ENCODE measurements at regions not wholly inside any gene's neighbourhood (a gene's known extent, or its start where the extent isn't known, plus 50 kb on each side); places are given as distances from the start of the nearest gene placed in this dataset.
A peak's percentile ranks its signal among the peaks of the same experiment; 100 is the strongest.

DNA sequence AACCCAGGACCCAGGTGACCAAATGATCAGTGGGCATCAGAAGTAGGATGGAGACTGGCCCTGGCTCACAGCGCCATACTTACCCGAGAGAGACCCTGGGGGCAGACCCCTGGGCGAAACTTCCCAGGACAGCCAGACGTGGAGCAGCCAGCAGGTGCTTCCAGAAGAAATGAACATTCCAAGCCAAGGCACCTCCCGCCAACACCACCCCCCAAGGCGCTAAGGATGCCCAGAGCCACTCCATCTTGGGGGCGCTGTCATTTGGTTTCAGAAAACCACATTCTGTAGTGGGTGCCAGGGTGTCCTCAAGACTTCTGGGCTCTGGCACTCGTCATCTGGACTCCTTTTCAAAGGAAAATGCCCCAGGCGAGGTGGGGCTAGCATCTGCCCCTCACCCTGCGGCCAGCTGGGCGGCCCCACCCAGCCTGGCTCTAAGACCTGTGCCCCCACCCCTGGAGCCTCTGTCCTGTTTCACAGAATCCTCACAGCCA is 98.8 kb downstream of the RIPK4 start:
- Histone ChIP-seq H2BK5ac (ENCODE audit: low read length) (no peak overlapping the region), H3K4me1 (ENCODE audit: control insufficient read depth in 2 of 2, insufficient read depth in 1 of 2, low read depth in 1 of 2, low read length in 2 of 2) (peaks cover 16 to 17% of the 10 kb centered on the region in 2 donors), H4K8ac (ENCODE audit: low read depth, low read length) (no peak overlapping the region), H2AK5ac (ENCODE audit: low read depth, low read length) (peak overlapping the region; percentile 41), H3K9ac (ENCODE audit: low read depth, low read length, poor library complexity) (no peak overlapping the region), H3K18ac (ENCODE audit: low read length) (peak overlapping the region; percentile 46), H2BK120ac (ENCODE audit: low read depth, low read length) (no peak overlapping the region), H4K91ac (ENCODE audit: low read depth, low read length, poor library complexity) (no peak overlapping the region), H3K14ac (ENCODE audit: low read length) (no peak overlapping the region), H3K4me3 (ENCODE audit: low read length in 2 of 2) (no peak overlapping the region), H2BK15ac (ENCODE audit: low read length) (peak overlapping the region; percentile 24), H2BK12ac (ENCODE audit: low read length) (peak overlapping the region; percentile 35), H3K27ac (replicated peaks; ENCODE audit: low read length) (no peak overlapping the region), H3K79me1 (ENCODE audit: low read depth, low read length) (no peaks in the 10 kb centered on the region), H3K9me3 (replicated peaks in 1 of 2; ENCODE audit: control insufficient read depth in 2 of 2, insufficient read depth in 1 of 2, low read depth in 1 of 2, low read length in 2 of 2) (no peaks in the 10 kb centered on the region), H3K4me2 (ENCODE audit: insufficient read depth, low read length, poor library complexity, severe bottlenecking) (no peak overlapping the region), H3K4ac (ENCODE audit: low read length) (no peak overlapping the region), H3K23ac (ENCODE audit: low read depth, low read length, poor library complexity) (peak overlapping the region; percentile 87), H3K36me3 (replicated peaks in 1 of 2; ENCODE audit: control insufficient read depth in 2 of 2, insufficient read depth in 2 of 2, low read length in 2 of 2) (no peaks in the 10 kb centered on the region), H2AFZ (ENCODE audit: low read length) (no peak overlapping the region), H3K27me3 (ENCODE audit: control insufficient read depth in 3 of 3, insufficient read depth in 3 of 3, low read depth in 1 of 3, low read length in 3 of 3) (no peaks in the 10 kb centered on the region)
- no CpG with 5 or more reads among the region's 11 CpGs for WGBS, 2 donors (ENCODE audit: extremely low coverage in 2 of 2, insufficient read length in 2 of 2, insufficient replicate concordance in 1 of 2)
- DNase-seq (ENCODE audit: low spot score) = no peak

DNA sequence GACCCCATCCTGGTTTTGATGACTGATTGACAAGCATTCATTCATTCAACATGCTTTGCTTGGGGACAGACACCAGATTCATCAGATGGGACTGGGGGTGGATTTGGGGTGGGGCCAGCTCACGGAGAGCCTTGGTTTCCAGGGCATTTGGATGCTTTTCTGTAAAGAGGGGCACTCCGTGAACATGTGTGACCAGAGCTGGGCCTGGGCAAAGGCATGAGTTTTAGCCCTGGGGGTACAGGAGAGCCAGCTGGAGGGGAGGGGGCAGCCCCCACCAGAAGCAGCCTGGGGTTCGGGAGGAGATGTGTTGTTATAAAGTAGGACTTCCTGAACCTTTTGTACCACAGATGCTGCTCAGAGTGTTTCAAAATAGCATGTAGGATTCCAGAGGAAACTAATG is 99.7 kb downstream of the RIPK4 start:
- Histone ChIP-seq H3K79me1 (ENCODE audit: low read depth, low read length) (no peaks in the 10 kb centered on the region), H3K4ac (ENCODE audit: low read length) (no peak overlapping the region), H2BK15ac (ENCODE audit: low read length) (no peak overlapping the region), H3K23ac (ENCODE audit: low read depth, low read length, poor library complexity) (no peak overlapping the region), H2BK12ac (ENCODE audit: low read length) (no peak overlapping the region), H3K9me3 (replicated peaks in 1 of 2; ENCODE audit: control insufficient read depth in 2 of 2, insufficient read depth in 1 of 2, low read depth in 1 of 2, low read length in 2 of 2) (no peaks in the 10 kb centered on the region), H2AFZ (ENCODE audit: low read length) (no peak overlapping the region), H3K14ac (ENCODE audit: low read length) (no peak overlapping the region), H3K9ac (ENCODE audit: low read depth, low read length, poor library complexity) (no peak overlapping the region), H4K91ac (ENCODE audit: low read depth, low read length, poor library complexity) (no peak overlapping the region), H2AK5ac (ENCODE audit: low read depth, low read length) (no peak overlapping the region), H3K36me3 (replicated peaks in 1 of 2; ENCODE audit: control insufficient read depth in 2 of 2, insufficient read depth in 2 of 2, low read length in 2 of 2) (no peaks in the 10 kb centered on the region), H3K4me3 (ENCODE audit: low read length in 2 of 2) (no peak overlapping the region), H2BK5ac (ENCODE audit: low read length) (no peak overlapping the region), H3K27me3 (ENCODE audit: control insufficient read depth in 3 of 3, insufficient read depth in 3 of 3, low read depth in 1 of 3, low read length in 3 of 3) (no peaks in the 10 kb centered on the region), H3K4me1 (ENCODE audit: control insufficient read depth in 2 of 2, insufficient read depth in 1 of 2, low read depth in 1 of 2, low read length in 2 of 2) (peaks cover 16 to 17% of the 10 kb centered on the region in 2 donors), H4K8ac (ENCODE audit: low read depth, low read length) (no peak overlapping the region), H2BK120ac (ENCODE audit: low read depth, low read length) (no peak overlapping the region), H3K18ac (ENCODE audit: low read length) (no peak overlapping the region), H3K4me2 (ENCODE audit: insufficient read depth, low read length, poor library complexity, severe bottlenecking) (no peak overlapping the region), H3K27ac (replicated peaks; ENCODE audit: low read length) (no peak overlapping the region)
- no CpG with 5 or more reads among the region's 3 CpGs for WGBS, 2 donors (ENCODE audit: extremely low coverage in 2 of 2, insufficient read length in 2 of 2, insufficient replicate concordance in 1 of 2)
- no peak for DNase-seq (ENCODE audit: low spot score)

DNA sequence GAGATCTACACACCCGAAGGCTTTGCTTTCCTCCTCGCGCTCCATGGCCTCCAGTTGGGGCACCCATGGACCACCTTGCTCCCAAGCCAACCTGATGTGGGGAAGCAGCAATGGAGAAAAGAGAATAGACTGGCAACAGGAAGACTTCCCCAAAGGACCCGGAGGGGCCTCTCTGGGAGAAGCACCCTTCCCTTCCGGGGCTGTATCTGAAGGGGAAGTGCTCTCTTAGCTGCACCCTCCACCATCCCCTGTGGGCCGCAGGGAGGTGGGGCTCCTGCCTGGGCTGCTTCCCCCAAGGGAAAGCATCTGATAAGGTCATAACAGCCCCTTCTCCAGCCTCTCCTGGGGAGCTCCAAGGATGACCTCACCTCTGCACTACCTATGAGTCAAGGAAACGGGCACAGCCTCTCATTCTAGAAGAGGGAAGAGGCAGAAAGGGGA is 100.2 kb downstream of the RIPK4 start:
- H3K27me3 ChIP-seq (ENCODE audit: control insufficient read depth in 3 of 3, insufficient read depth in 3 of 3, low read depth in 1 of 3, low read length in 3 of 3) = no peaks in the 10 kb centered on the region
- no peak overlapping the region for H3K27ac ChIP-seq (replicated peaks; ENCODE audit: low read length)
- no peak overlapping the region for H3K23ac ChIP-seq (ENCODE audit: low read depth, low read length, poor library complexity)
- H2AFZ ChIP-seq (ENCODE audit: low read length) = no peak overlapping the region
- no peak for DNase-seq (ENCODE audit: low spot score)
- H3K9ac ChIP-seq (ENCODE audit: low read depth, low read length, poor library complexity) = no peak overlapping the region
- no peak overlapping the region for H3K4ac ChIP-seq (ENCODE audit: low read length)
- no peak overlapping the region for H4K91ac ChIP-seq (ENCODE audit: low read depth, low read length, poor library complexity)
- no peak overlapping the region for H3K18ac ChIP-seq (ENCODE audit: low read length)
- no peak overlapping the region for H3K14ac ChIP-seq (ENCODE audit: low read length)
- WGBS, 2 donors (ENCODE audit: extremely low coverage in 2 of 2, insufficient read length in 2 of 2, insufficient replicate concordance in 1 of 2) = no CpG with 5 or more reads among the region's 7 CpGs
- peak overlapping the region; percentile 19 for H2BK5ac ChIP-seq (ENCODE audit: low read length)
- no peak overlapping the region for H3K4me2 ChIP-seq (ENCODE audit: insufficient read depth, low read length, poor library complexity, severe bottlenecking)
- peaks cover 16 to 17% of the 10 kb centered on the region in 2 donors for H3K4me1 ChIP-seq (ENCODE audit: control insufficient read depth in 2 of 2, insufficient read depth in 1 of 2, low read depth in 1 of 2, low read length in 2 of 2)
- H2BK15ac ChIP-seq (ENCODE audit: low read length) = peak overlapping the region; percentile 35
- no peak overlapping the region for H4K8ac ChIP-seq (ENCODE audit: low read depth, low read length)
- peak overlapping the region; percentile 43 for H2BK12ac ChIP-seq (ENCODE audit: low read length)
- no peaks in the 10 kb centered on the region for H3K79me1 ChIP-seq (ENCODE audit: low read depth, low read length)
- H3K36me3 ChIP-seq (replicated peaks in 1 of 2; ENCODE audit: control insufficient read depth in 2 of 2, insufficient read depth in 2 of 2, low read length in 2 of 2) = no peaks in the 10 kb centered on the region
- peak overlapping the region; percentile 76 for H2AK5ac ChIP-seq (ENCODE audit: low read depth, low read length)
- no peaks in the 10 kb centered on the region for H3K9me3 ChIP-seq (replicated peaks in 1 of 2; ENCODE audit: control insufficient read depth in 2 of 2, insufficient read depth in 1 of 2, low read depth in 1 of 2, low read length in 2 of 2)
- H3K4me3 ChIP-seq (ENCODE audit: low read length in 2 of 2) = no peak overlapping the region
- H2BK120ac ChIP-seq (ENCODE audit: low read depth, low read length) = no peak overlapping the region

DNA sequence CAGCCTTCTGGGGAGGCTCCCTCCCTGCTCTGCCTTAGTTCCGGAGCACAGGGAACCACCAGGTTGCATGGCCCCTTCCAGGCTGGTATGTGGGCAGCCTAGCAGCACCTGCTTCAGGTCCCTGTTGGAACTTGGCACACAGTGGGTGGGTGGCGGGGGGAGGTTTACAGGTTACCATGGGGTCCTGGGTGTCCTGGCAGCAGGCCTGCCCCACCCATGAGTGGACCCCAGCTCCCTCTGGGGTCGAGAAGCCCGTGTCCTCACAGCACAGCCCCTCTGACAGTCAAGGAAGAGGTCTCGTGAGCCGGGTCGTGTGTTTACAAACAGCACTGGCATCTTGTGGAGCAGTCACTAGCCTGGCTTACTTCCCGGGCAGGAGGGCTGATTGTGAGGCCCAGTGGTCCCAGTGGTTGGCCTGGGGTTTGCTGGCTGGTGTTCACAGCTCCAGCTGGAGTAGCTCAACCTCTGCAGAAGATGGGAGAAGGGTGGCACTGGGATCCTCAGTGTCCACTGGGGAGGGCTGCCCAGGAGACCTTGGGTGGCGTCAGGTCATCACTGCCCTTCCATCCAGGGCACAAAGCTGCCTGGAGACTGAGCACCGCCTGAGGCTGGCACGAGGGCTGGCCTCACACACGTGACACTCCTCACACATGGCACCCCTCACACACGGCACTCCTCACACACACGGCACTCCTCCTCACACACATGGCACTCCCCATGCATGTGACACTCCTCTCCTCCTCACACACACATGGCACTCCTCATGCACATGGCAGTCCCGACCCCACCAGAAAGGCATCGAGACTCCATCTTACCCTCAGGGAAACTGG is 100.9 kb downstream of the RIPK4 start:
- Histone ChIP-seq H3K4me2 (ENCODE audit: insufficient read depth, low read length, poor library complexity, severe bottlenecking) (no peak overlapping the region), H3K36me3 (replicated peaks in 1 of 2; ENCODE audit: control insufficient read depth in 2 of 2, insufficient read depth in 2 of 2, low read length in 2 of 2) (no peaks in the 10 kb centered on the region), H4K91ac (ENCODE audit: low read depth, low read length, poor library complexity) (no peak overlapping the region), H3K18ac (ENCODE audit: low read length) (peak overlapping the region; percentile 31), H3K4me1 (ENCODE audit: control insufficient read depth in 2 of 2, insufficient read depth in 1 of 2, low read depth in 1 of 2, low read length in 2 of 2) (peaks cover 16 to 17% of the 10 kb centered on the region in 2 donors), H3K27ac (replicated peaks; ENCODE audit: low read length) (no peak overlapping the region), H2BK12ac (ENCODE audit: low read length) (peak overlapping the region; percentile 43), H3K23ac (ENCODE audit: low read depth, low read length, poor library complexity) (peak overlapping the region; percentile 47), H3K9me3 (replicated peaks in 1 of 2; ENCODE audit: control insufficient read depth in 2 of 2, insufficient read depth in 1 of 2, low read depth in 1 of 2, low read length in 2 of 2) (no peaks in the 10 kb centered on the region), H2BK5ac (ENCODE audit: low read length) (peak overlapping the region; percentile 19), H2BK120ac (ENCODE audit: low read depth, low read length) (peak overlapping the region; percentile 28), H2BK15ac (ENCODE audit: low read length) (peak overlapping the region; percentile 35), H3K4me3 (ENCODE audit: low read length in 2 of 2) (peak overlapping the region in 1 of 2 donors; percentile 61), H3K9ac (ENCODE audit: low read depth, low read length, poor library complexity) (peak overlapping the region; percentile 63), H3K27me3 (ENCODE audit: control insufficient read depth in 3 of 3, insufficient read depth in 3 of 3, low read depth in 1 of 3, low read length in 3 of 3) (no peaks in the 10 kb centered on the region), H3K14ac (ENCODE audit: low read length) (peak overlapping the region; percentile 51), H2AK5ac (ENCODE audit: low read depth, low read length) (peak overlapping the region; percentile 76), H4K8ac (ENCODE audit: low read depth, low read length) (no peak overlapping the region), H3K4ac (ENCODE audit: low read length) (no peak overlapping the region), H3K79me1 (ENCODE audit: low read depth, low read length) (no peaks in the 10 kb centered on the region), H2AFZ (ENCODE audit: low read length) (no peak overlapping the region)
- no CpG with 5 or more reads among the region's 16 CpGs for WGBS, 2 donors (ENCODE audit: extremely low coverage in 2 of 2, insufficient read length in 2 of 2, insufficient replicate concordance in 1 of 2)
- no peak for DNase-seq (ENCODE audit: low spot score)

Measured in neuronal stem cell (in vitro differentiated cells).